Activated effector memory CD4-positive, alpha-beta T cell treated with Interleukin-2 at 50 U/mL for 16 hours (primary cell): ENCODE measurements at regions not wholly inside any gene's neighbourhood (a gene's known extent, or its start where the extent isn't known, plus 50 kb on each side); places are given as distances from the start of the nearest gene placed in this dataset.

Experiments used
- DNase-seq: peaks from one replicate; pipeline ENCODE4 v3.0.0-alpha.2; 2020

DNA sequence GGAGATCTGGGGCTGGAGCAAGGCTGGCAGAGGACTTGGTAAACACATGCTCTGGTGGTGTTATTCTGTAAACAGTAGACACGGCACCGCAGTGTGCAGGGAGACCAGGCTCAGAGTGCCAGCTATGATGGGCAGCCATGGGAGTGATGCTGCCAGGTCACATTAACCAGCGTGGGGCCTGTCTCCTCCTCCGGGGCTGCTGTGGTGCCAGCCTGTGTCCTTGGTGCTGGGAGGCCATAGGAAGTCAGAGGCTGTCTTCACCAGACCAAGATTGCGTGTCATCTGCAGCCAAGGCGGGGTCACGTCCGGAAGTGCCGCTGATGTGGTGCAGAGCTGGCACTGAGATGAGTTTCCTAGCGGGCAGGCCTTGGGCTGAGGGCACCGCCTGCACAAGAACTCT is 236.0 kb downstream of the GLRX3 start:
- DNase-seq, result no peak

- DNase-seq, result no peak
Observed at GRCh38 chr10:130372866-130373265, 236.7 kb downstream of the GLRX3 start.

GRCh38 chr10:130377986-130378540 is 241.9 kb downstream of the GLRX3 start:
- no peak for DNase-seq

- DNase-seq, result no peak
Observed at GRCh38 chr10:130378556-130379400, 242.6 kb downstream of the GLRX3 start.

GRCh38 chr10:130380056-130380455 is 243.9 kb downstream of the GLRX3 start:
- no peak for DNase-seq

DNA sequence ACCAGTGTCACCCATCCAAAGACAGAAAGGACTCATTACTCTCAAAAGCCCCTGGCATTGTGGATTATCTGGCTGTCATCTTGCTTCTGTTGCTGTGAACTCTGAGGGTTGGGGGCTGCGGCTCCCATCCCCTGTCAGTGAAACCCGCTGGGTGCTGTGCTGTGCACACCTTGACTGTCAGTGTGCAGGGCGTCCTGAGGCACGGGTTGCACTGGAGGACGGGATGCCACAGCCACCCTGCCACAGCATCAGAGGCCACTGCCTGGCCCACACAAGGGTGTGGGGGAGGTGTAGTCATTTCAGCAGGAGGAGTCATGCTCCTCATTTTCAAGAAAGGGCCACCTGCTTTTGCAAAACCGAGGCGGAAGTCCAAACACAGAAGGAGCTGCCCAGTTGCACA is 245.8 kb downstream of the GLRX3 start:
- DNase-seq, result no peak

GRCh38 chr10:130387936-130388580 is 251.9 kb downstream of the GLRX3 start:
- DNase-seq, result no peak

DNA sequence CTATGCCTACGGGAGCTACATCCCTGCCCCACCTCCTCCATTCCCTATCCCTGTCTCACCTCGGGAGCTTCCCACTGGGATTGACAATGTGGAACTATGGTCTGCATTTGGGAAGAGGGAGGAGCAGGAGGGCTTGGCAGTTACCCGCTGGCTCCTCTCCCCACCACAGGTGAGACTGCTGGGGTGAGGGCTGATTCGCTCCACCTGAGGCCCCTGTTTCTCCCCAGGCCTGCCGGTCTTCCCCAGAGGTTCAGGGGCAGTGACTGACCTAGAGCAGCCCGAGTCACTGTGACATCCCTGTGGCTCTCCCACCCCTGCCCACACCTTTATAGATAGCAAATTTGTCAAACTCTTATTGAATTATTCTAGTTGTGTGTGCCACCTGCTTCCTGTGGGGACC is 252.6 kb downstream of the GLRX3 start:
- no peak for DNase-seq

GRCh38 chr10:130389906-130390305 is 253.7 kb downstream of the GLRX3 start:
- no peak for DNase-seq

DNA sequence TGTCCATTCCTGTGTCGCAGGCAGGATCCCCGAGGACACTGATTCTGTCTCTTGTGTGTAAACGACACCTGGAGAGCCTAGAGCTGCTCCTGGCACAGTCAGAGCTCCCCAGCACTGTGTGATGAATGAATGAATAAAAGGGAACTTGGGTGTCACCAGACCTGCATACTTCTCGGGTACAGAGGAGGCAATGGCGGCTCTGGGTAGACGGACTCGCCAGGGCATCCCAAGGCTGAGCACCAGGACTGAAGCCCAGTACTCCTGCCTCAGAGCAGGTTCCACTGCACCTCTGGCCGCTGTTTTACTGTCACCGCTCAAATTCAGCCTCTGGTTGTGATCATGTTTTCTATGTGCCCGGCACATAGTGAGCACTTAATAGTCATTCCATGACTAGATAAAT is 255.8 kb downstream of the GLRX3 start:
- no peak for DNase-seq

DNA sequence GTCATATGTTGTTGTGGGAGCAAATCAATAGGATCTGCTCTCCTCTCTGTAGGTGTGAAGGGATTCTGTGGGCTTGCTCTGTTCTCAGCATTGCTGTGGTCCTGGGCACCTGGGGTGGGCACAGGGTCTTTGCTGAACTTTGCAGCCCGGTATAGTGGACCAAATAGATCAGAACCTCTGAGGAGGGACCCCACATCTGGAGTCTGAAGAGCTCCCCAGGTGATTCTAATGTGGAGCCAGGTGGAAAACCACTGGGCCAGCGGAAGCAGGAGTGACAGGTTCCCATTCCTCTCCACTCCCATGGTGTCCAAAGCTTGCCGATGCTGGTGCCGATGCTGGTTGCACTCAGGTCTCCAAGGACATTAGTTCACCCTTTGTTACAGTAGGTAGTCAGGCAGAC is 257.2 kb downstream of the GLRX3 start:
- DNase-seq, result no peak

DNA sequence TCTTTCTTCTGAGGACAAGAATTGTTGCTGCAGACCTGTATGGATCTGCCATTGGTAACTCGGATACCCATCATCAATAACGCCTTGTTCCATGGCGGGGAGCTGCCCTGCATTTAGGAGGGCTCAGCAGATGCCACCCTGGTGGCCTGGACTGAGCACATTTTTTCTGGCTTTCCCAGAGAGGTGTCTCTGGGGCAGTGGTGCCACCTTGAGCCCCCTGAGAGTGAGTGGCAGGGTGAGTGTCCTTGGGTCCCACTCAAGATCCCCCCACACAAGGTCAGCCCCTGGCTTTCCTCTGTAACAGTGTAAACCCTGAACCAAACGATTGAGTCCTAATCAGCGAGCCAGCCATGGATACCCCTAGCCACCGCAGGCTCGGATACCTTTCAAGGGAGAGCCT is 258.6 kb downstream of the GLRX3 start:
- DNase-seq, result no peak

- no peak for DNase-seq
Observed at GRCh38 chr10:130395248-130395936, 259.2 kb downstream of the GLRX3 start.

DNA sequence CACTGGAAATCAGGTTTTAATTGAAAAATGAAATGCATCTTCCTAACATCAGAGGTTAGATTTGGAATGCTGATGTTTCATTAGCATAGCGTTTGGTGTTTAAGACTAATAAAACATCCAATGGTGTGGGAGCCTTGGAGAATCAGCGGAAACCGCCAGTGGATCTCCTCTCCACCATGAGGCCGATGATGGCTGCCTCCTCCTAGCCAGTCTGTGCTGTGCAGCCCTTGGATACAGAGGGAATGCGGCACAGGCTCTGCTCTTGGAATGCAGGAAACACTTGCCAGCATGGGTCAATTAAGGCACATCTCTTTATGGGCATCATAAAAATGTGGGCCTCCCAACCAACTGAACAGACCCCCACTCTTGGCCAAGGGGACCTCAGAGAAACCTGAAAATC is 259.9 kb downstream of the GLRX3 start:
- DNase-seq, result no peak

DNA sequence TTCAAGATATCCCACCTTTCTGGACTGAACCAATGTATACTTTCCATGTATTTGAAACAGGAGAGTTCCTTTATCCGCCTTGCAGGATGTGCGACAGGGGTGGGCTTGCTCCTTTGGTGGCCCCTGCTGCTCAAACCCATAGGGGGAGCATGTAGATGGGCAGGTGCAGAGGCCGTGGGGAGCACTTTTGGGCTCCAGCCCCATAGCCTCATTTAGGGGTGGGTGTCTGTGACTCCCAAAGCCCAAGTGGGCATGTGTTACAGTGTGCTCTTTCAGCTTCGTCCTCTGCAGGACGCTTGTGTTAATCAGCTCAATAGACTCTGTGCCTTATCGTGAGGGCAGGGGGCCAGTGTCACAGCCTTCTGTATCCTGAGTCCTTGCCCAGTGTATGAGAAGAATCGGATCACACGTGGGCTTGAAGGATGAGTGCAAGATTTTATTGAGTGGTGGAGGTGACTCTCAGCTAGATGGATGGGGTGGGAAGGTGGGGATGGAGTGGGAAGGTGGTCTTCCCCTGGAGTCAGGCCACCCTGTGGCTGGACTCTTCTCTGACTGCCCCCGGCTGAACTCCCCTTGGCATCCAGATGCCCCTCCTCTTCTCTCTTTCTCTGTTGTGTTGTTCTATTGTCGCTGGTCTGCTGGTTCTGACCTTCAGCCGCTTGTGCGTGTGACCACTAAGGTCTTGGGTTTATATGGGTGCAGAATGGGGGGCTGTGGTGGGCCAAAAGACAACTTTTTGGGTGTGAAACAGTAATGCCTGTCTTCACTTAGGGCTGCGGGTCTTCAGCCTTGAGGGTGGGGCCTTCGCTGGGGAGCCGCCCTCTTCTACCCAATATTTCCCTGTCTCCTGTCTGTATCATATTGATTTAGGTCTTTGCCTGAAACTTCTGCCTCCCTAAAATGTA is 262.2 kb downstream of the GLRX3 start:
- no peak for DNase-seq

DNA sequence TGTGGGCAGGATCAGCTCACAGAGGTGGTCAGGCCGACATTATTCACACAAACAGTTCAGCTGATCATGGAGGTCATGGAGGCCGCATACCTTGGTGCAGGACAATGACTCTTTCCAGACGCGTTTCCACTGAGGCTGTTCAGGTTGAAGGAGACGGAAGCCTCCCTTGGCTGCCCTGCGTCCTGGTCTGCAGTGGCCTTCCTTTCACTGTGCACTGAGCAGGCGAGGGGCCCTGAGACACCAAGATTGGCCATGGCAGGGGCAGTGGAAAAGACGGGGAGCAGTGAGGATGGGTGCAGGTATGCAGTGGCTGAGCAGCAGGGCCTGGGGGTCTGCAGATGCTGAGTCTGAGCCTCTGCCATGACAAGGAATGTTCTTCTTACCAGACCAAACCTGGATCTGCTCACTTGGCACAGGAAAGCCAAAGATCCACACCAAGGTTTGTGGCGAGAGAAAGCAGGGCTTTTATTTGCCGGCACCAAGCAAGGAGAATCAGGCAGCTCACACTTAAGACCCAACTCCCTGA is 263.3 kb downstream of the GLRX3 start:
- no peak for DNase-seq

DNA sequence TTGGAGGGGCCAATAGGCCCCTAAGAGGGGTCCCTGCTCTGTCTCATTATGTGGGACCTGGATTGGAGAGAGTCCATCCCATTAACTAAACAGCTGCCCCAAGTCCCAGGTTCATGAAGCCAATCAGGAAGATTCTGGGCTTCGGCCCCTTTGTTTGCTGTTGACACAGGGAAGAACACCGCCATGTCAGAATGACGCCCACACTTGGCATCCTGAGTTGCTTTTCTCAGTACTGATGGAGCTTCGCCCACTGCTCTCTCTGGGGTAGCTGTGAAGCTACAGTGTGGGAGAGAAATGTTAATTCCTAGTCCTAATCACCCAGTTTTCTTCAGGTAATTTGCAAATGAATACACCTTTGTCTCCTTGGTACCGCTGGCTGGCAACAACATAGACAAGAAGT is 264.7 kb downstream of the GLRX3 start:
- no peak for DNase-seq

- no peak for DNase-seq
Observed at GRCh38 chr10:130401860-130402765, 265.9 kb downstream of the GLRX3 start.

GRCh38 chr10:130403153-130404075 is 267.2 kb downstream of the GLRX3 start:
- no peak for DNase-seq

GRCh38 chr10:130404476-130405055 is 268.4 kb downstream of the GLRX3 start:
- DNase-seq, result no peak
